Suprapubic skin (tissue), 4 donors: ENCODE measurements at regions not wholly inside any gene's neighbourhood (a gene's known extent, or its start where the extent isn't known, plus 50 kb on each side); places are given as distances from the start of the nearest gene placed in this dataset.
"Not testable (repeated sequence)": the region's sequence is repeated elsewhere in the genome, so short reads cannot be mapped to it uniquely, and the experiment has no call there.

ENCODE experiments used
- DNase-seq, 2 donors: peaks; one replicate each; pipeline ENCODE4 v3.0.0-alpha.2; 2019; ENCODE audit warnings: low spot score in 2 of 2
- H3K27ac ChIP-seq: fragments of 200-600 bp; sonication (generic); one replicate; pipeline ENCODE4 v1.5.1; 2019
- H3K27me3 ChIP-seq: fragments of 200-600 bp; sonication (generic); one replicate; pipeline ENCODE4 v1.5.1; 2019
- H3K36me3 ChIP-seq: fragments of 200-600 bp; sonication (generic); one replicate; pipeline ENCODE4 v1.5.1; 2019
- H3K4me1 ChIP-seq: fragments of 200-600 bp; sonication (generic); one replicate; pipeline ENCODE4 v1.5.1; 2019
- H3K4me3 ChIP-seq: fragments of 200-600 bp; sonication (generic); one replicate; pipeline ENCODE4 v1.5.1; 2019; ENCODE audit warnings: mild to moderate bottlenecking
- H3K9me3 ChIP-seq: fragments of 200-600 bp; sonication (generic); one replicate; pipeline ENCODE4 v1.5.1; 2019
- CTCF ChIP-seq, 2 donors: fragments of 200-600 bp in 1 of 2; fragments of 450-650 bp in 1 of 2; sonication (generic) in 1 of 2; IDR thresholded peaks; one replicate each; pipeline ENCODE4 v1.5.1; 2016 to 2019; ENCODE audit warnings: antibody characterized with exemption in 2 of 2, mild to moderate bottlenecking in 1 of 2, moderate library complexity in 1 of 2
- EP300 ChIP-seq: sonication (generic); formaldehyde crosslinking; IDR thresholded peaks from one replicate; pipeline ENCODE4 v1.6.1; 2017; ENCODE audit warnings: antibody characterized with exemption
- POLR2A ChIP-seq, 2 donors: fragments of 450-650 bp; IDR thresholded peaks; one replicate each; pipeline ENCODE4 v1.6.1; 2017; ENCODE audit warnings: antibody characterized with exemption in 2 of 2, mild to moderate bottlenecking in 2 of 2, moderate library complexity in 2 of 2
- POLR2AphosphoS5 ChIP-seq, 3 donors: sonication (generic); formaldehyde crosslinking; IDR thresholded peaks; one replicate each; pipeline ENCODE4 v1.6.1; 2017; ENCODE audit warnings: antibody characterized with exemption in 3 of 3
- WGBS: methylation state at CpG from one replicate; pipeline ENCODE4 v1.1.5; 2018; 5-methylcytosine and 5-hydroxymethylcytosine counted together

DNA sequence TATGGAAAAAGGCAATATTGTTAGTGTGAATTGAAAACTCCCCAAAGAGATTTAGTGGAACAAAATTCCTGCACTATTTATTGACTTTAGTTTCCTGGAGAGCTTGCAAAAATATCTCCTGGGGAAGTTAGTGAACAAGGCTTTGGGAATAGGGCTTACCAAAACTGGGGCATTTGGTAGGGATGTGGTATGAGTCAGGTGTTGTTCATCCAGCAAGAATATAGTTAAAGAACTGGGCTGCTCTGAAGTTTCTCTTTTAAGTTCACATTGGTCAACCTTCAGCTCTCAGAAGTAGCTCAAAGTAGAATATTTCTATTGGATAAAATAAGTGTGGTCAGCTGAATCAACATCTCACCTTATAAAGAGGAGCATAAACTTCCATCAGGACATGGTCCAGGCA is 185.0 kb downstream of the CPE start:
- no peak for TF ChIP-seq EP300
- no peak for TF ChIP-seq POLR2AphosphoS5 (IDR thresholded peaks at IDR 0.05)
- no peak for TF ChIP-seq POLR2A (IDR thresholded peaks at IDR 0.05)
- TF ChIP-seq CTCF (IDR thresholded peaks at IDR 0.05) = no peak
- no peaks in the 10 kb centered on the region for H3K27me3 ChIP-seq

GRCh38 chr4:165569031-165569430 is 190.2 kb downstream of the CPE start:
- TF ChIP-seq POLR2AphosphoS5 (IDR thresholded peaks at IDR 0.05) = no peak
- no peak for TF ChIP-seq POLR2A (IDR thresholded peaks at IDR 0.05)
- TF ChIP-seq CTCF (IDR thresholded peaks at IDR 0.05) = no peak
- TF ChIP-seq EP300 = no peak
- no peak overlapping the region for H3K4me3 ChIP-seq
- no peaks in the 10 kb centered on the region for H3K27me3 ChIP-seq
- no peaks in the 10 kb centered on the region for H3K4me1 ChIP-seq
- no peaks in the 10 kb centered on the region for H3K36me3 ChIP-seq
- WGBS = 86% methylated on average over 8 of the region's 8 CpGs
- no peaks in the 10 kb centered on the region for H3K9me3 ChIP-seq
- no peak for DNase-seq
- H3K27ac ChIP-seq = no peak overlapping the region

More for the DNA sequence above, 185.0 kb downstream of the CPE start:
- Histone ChIP-seq H3K27ac (no peak overlapping the region), H3K36me3 (no peaks in the 10 kb centered on the region), H3K4me3 (no peak overlapping the region), H3K9me3 (no peaks in the 10 kb centered on the region), H3K4me1 (no peaks in the 10 kb centered on the region)
- DNase-seq = no peak

- not testable (repeated sequence) for H3K4me1 ChIP-seq, H3K4me3 ChIP-seq, H3K27me3 ChIP-seq, H3K27ac ChIP-seq, H3K9me3 ChIP-seq, DNase-seq, H3K36me3 ChIP-seq
- WGBS = 38% methylated on average over 1 of the region's 1 CpG
Observed at GRCh38 chr4:165571476-165571875, 192.7 kb downstream of the CPE start.

DNA sequence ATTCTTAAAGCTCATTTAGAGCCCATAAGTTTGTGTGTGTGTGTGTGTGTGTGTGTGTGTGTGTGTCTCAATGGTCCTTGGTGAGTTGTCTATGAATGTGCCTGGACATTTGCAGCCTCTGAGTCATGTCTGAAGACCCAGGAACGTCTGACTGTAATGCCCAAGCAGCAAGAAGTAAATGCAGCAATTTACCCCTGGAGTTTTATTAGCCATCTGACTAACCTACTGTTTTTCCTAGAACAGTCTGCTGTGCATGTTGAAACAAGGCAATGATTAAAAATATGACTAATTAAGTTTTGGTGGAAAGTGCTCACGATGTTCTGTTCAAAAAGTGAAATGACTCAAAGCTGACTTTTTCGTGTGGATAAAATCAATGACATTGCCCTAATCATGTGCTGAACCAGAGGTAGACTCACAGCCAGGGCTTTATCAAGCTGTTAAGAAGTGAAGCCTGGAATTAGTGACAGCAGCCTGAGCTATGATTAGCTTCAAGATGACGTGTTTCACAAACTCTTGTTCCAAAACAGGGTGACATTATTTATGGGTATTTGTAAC is 201.6 kb downstream of the CPE start:
- no peaks in the 10 kb centered on the region for H3K4me1 ChIP-seq
- 20% methylated on average over 4 of the region's 4 CpGs for WGBS
- no peaks in the 10 kb centered on the region for H3K27me3 ChIP-seq
- TF ChIP-seq POLR2A (IDR thresholded peaks at IDR 0.05) = no peak
- TF ChIP-seq POLR2AphosphoS5 (IDR thresholded peaks at IDR 0.05) = no peak
- no peak for TF ChIP-seq EP300
- TF ChIP-seq CTCF (IDR thresholded peaks at IDR 0.05) = no peak
- no peak overlapping the region for H3K4me3 ChIP-seq
- DNase-seq = no peak
- H3K9me3 ChIP-seq = no peaks in the 10 kb centered on the region
- H3K36me3 ChIP-seq = no peaks in the 10 kb centered on the region
- no peak overlapping the region for H3K27ac ChIP-seq

DNA sequence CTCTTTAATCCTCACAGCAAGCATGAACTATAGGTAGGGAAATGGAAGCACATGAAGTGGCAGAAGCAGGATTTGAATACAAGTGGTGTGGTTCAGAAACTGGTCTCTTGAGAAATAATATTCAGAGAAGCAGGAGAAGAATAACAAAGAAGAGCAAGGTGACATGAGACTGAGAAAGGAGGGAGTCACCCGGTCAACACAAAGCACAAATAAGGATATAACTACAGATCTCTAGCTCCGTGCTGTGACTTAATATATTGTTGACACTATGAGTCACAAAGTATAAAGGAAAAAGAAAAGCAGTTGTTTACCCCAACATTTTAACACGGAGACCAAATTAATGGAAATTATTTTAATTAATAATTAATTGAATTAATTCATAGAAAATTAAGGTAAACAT is 204.5 kb downstream of the CPE start:
- Histone ChIP-seq H3K36me3 (no peaks in the 10 kb centered on the region), H3K4me3 (no peak overlapping the region), H3K27me3 (no peaks in the 10 kb centered on the region), H3K9me3 (no peaks in the 10 kb centered on the region), H3K27ac (no peak overlapping the region), H3K4me1 (no peaks in the 10 kb centered on the region)
- TF ChIP-seq EP300 = no peak
- no peak for TF ChIP-seq CTCF (IDR thresholded peaks at IDR 0.05)
- no peak for TF ChIP-seq POLR2AphosphoS5 (IDR thresholded peaks at IDR 0.05)
- TF ChIP-seq POLR2A (IDR thresholded peaks at IDR 0.05) = no peak
- no peak for DNase-seq
- WGBS = 87% methylated on average over 3 of the region's 3 CpGs

GRCh38 chr4:165584916-165585315 is 206.1 kb downstream of the CPE start:
- DNase-seq = no peak
- H3K4me3 ChIP-seq = no peak overlapping the region
- TF ChIP-seq CTCF (IDR thresholded peaks at IDR 0.05) (no peak), POLR2AphosphoS5 (IDR thresholded peaks at IDR 0.05) (no peak), EP300 (no peak), POLR2A (IDR thresholded peaks at IDR 0.05) (no peak)
- H3K27me3 ChIP-seq = no peaks in the 10 kb centered on the region
- no peaks in the 10 kb centered on the region for H3K9me3 ChIP-seq
- H3K4me1 ChIP-seq = no peaks in the 10 kb centered on the region
- H3K36me3 ChIP-seq = no peaks in the 10 kb centered on the region
- H3K27ac ChIP-seq = no peak overlapping the region
